HL-60 (cell line): ENCODE measurements at regions not wholly inside any gene's neighbourhood (a gene's known extent, or its start where the extent isn't known, plus 50 kb on each side); places are given as distances from the start of the nearest gene placed in this dataset.

Experiments used
- DNase-seq, 2 experiments: peaks; one replicate each; pipeline ENCODE4 v3.0.0-alpha.2; 2010 to 2020; ENCODE audit warnings: low read depth in 1 of 2, low spot score in 1 of 2
- H3K27ac ChIP-seq: fragments of 250-450 bp; sonication (Bioruptor Pico); replicated peaks from 2 replicates; pipeline ENCODE4 v1.5.1; 2020; ENCODE audit warnings: mild to moderate bottlenecking, moderate library complexity
- H3K27me3 ChIP-seq: fragments of 250-450 bp; sonication (Bioruptor Pico); 2 replicates; pipeline ENCODE4 v1.5.1; 2021; ENCODE audit warnings: mild to moderate bottlenecking, moderate library complexity; ENCODE audit not compliant: insufficient read depth, poor library complexity, severe bottlenecking
- H3K4me3 ChIP-seq: replicated peaks from 2 replicates; pipeline ENCODE4 v1.5.1; 2011; ENCODE audit warnings: mild to moderate bottlenecking, control low read depth, low read length; ENCODE audit not compliant: insufficient read depth
- GABPA ChIP-seq: IDR thresholded peaks from 2 replicates; pipeline ENCODE4 v1.6.1; 2012; ENCODE audit warnings: low read depth
- POLR2AphosphoS5 ChIP-seq: IDR thresholded peaks from 2 replicates; pipeline ENCODE4 v1.6.1; 2012; ENCODE audit warnings: low read depth
- SPI1 ChIP-seq: IDR thresholded peaks from 2 replicates; pipeline ENCODE4 v1.6.1; 2012; ENCODE audit warnings: low read depth, mild to moderate bottlenecking, borderline replicate concordance
- TF ChIP-seq, protein P1 (sequence below): IDR thresholded peaks from 2 replicates; pipeline ENCODE4 v1.6.1; 2012; ENCODE audit warnings: low read depth; ENCODE audit not compliant: insufficient replicate concordance
- TF ChIP-seq, protein P2 (sequence below): IDR thresholded peaks from one replicate; pipeline ENCODE4 v1.5.1; 2011; ENCODE audit warnings: low read length, control low read depth, inconsistent platforms; ENCODE audit not compliant: insufficient read depth

- no peak overlapping the region for H3K27ac ChIP-seq
- H3K4me3 ChIP-seq: no peak overlapping the region
- H3K27me3 ChIP-seq: no peaks in the 10 kb centered on the region
- TF ChIP-seq GABPA (no peak), POLR2AphosphoS5 (no peak), SPI1 (no peak)
- TF ChIP-seq, protein P1, sequence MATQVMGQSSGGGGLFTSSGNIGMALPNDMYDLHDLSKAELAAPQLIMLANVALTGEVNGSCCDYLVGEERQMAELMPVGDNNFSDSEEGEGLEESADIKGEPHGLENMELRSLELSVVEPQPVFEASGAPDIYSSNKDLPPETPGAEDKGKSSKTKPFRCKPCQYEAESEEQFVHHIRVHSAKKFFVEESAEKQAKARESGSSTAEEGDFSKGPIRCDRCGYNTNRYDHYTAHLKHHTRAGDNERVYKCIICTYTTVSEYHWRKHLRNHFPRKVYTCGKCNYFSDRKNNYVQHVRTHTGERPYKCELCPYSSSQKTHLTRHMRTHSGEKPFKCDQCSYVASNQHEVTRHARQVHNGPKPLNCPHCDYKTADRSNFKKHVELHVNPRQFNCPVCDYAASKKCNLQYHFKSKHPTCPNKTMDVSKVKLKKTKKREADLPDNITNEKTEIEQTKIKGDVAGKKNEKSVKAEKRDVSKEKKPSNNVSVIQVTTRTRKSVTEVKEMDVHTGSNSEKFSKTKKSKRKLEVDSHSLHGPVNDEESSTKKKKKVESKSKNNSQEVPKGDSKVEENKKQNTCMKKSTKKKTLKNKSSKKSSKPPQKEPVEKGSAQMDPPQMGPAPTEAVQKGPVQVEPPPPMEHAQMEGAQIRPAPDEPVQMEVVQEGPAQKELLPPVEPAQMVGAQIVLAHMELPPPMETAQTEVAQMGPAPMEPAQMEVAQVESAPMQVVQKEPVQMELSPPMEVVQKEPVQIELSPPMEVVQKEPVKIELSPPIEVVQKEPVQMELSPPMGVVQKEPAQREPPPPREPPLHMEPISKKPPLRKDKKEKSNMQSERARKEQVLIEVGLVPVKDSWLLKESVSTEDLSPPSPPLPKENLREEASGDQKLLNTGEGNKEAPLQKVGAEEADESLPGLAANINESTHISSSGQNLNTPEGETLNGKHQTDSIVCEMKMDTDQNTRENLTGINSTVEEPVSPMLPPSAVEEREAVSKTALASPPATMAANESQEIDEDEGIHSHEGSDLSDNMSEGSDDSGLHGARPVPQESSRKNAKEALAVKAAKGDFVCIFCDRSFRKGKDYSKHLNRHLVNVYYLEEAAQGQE: no peak
- TF ChIP-seq, protein P2, sequence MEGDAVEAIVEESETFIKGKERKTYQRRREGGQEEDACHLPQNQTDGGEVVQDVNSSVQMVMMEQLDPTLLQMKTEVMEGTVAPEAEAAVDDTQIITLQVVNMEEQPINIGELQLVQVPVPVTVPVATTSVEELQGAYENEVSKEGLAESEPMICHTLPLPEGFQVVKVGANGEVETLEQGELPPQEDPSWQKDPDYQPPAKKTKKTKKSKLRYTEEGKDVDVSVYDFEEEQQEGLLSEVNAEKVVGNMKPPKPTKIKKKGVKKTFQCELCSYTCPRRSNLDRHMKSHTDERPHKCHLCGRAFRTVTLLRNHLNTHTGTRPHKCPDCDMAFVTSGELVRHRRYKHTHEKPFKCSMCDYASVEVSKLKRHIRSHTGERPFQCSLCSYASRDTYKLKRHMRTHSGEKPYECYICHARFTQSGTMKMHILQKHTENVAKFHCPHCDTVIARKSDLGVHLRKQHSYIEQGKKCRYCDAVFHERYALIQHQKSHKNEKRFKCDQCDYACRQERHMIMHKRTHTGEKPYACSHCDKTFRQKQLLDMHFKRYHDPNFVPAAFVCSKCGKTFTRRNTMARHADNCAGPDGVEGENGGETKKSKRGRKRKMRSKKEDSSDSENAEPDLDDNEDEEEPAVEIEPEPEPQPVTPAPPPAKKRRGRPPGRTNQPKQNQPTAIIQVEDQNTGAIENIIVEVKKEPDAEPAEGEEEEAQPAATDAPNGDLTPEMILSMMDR: no peak
- no peak for DNase-seq
Observed at GRCh38 chr12:106004289-106004688, 134.5 kb downstream of the NUAK1 start.

- TF ChIP-seq GABPA (no peak), SPI1 (no peak), POLR2AphosphoS5 (no peak)
- TF ChIP-seq, protein P2: no peak
- TF ChIP-seq, protein P1: no peak
- Histone ChIP-seq H3K4me3 (no peak overlapping the region), H3K27me3 (no peaks in the 10 kb centered on the region), H3K27ac (no peak overlapping the region)
- no peak for DNase-seq
Observed at GRCh38 chr12:106006382-106006781, 132.4 kb downstream of the NUAK1 start.

DNA sequence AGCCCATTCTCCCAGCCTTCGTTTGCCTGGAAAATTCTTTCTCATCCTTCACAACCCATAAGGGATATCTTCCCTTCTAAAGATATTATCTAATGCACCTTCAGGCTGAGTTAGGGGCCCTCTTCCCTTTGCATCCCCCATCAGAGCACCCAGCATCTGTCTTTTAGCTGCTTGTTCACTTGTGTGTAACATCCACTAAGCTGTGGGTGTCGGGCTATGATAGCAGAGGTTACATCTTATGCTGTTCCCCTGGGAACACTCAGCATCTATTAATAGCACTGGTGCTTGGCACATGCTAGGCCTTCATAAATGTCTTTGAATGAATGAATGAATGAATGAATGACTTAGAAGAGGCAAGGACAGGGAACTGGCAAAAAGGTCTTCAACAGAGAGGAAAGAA, 131.8 kb downstream of the NUAK1 start:
- Histone ChIP-seq H3K27ac (no peak overlapping the region), H3K4me3 (no peak overlapping the region), H3K27me3 (no peaks in the 10 kb centered on the region)
- DNase-seq: no peak
- no peak for TF ChIP-seq SPI1
- no peak for TF ChIP-seq GABPA
- TF ChIP-seq, protein P2: no peak
- no peak for TF ChIP-seq POLR2AphosphoS5
- TF ChIP-seq, protein P1: no peak
